ENCODE measurements at regions not wholly inside any gene's neighbourhood (a gene's known extent, or its start where the extent isn't known, plus 50 kb on each side); places are given as distances from the start of the nearest gene placed in this dataset.

DNA sequence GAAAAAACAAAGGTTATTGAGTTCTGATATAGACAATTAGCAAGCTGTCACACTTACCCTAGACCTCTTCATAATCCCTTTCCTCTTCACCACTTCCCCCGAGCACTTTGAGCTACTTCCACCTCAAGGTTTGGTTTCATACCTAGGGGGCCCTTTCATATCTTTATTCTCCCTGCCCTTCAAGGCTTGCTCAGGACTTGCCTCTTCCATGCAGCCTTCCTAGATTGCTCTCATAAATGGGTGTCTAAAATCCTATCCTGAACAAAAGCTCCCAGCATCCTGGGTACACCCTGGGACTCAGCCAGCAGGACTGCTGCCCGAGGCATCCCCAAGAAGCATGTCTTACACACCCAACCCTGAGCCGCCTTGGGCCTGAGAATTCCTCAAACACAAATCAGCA lies 157.3 kb downstream of the C5orf15 start:
- TF ChIP-seq, protein P1, sequence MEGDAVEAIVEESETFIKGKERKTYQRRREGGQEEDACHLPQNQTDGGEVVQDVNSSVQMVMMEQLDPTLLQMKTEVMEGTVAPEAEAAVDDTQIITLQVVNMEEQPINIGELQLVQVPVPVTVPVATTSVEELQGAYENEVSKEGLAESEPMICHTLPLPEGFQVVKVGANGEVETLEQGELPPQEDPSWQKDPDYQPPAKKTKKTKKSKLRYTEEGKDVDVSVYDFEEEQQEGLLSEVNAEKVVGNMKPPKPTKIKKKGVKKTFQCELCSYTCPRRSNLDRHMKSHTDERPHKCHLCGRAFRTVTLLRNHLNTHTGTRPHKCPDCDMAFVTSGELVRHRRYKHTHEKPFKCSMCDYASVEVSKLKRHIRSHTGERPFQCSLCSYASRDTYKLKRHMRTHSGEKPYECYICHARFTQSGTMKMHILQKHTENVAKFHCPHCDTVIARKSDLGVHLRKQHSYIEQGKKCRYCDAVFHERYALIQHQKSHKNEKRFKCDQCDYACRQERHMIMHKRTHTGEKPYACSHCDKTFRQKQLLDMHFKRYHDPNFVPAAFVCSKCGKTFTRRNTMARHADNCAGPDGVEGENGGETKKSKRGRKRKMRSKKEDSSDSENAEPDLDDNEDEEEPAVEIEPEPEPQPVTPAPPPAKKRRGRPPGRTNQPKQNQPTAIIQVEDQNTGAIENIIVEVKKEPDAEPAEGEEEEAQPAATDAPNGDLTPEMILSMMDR (optimal IDR thresholded peaks at IDR 0.05 in 1 of 3, IDR thresholded peaks at IDR 0.05 in 1 of 3, conservative IDR thresholded peaks at IDR 0.05 in 1 of 3; ENCODE audit: extremely low read depth in 1 of 3, insufficient read depth in 2 of 3, low read length in 3 of 3), result no peak
- no peak for TF ChIP-seq EZH2 (IDR thresholded peaks at IDR 0.05; ENCODE audit: low read length)
